ENCODE measurements at regions not wholly inside any gene's neighbourhood (a gene's known extent, or its start where the extent isn't known, plus 50 kb on each side); places are given as distances from the start of the nearest gene placed in this dataset.

- TF ChIP-seq GATA2 (IDR thresholded peaks at IDR 0.05; ENCODE audit: low read depth, low read length) (no peak), GATA3 (IDR thresholded peaks at IDR 0.05; ENCODE audit: low read depth, low read length) (no peak)
Observed at GRCh38 chr15:45847645-45848044, 212.8 kb downstream of the SQOR start.
